Keratinocyte (primary cell): ENCODE measurements at regions not wholly inside any gene's neighbourhood (a gene's known extent, or its start where the extent isn't known, plus 50 kb on each side); places are given as distances from the start of the nearest gene placed in this dataset.

Source experiments
- EZH2 ChIP-seq: IDR thresholded peaks from one replicate; pipeline ENCODE4 v1.6.1; 2012; ENCODE audit warnings: inconsistent platforms, mild to moderate bottlenecking, low read length, moderate library complexity
- TF ChIP-seq, protein P1 (sequence below), 3 experiments: IDR thresholded peaks in 1 of 3; conservative IDR thresholded peaks in 1 of 3; optimal IDR thresholded peaks in 1 of 3; 2 replicates in 2 of 3; 3 replicates in 1 of 3; pipeline versions ENCODE3 to v1.5.1; 2011; ENCODE audit warnings: low read length in 3 of 3, mild to moderate bottlenecking in 3 of 3, moderate library complexity in 2 of 3, control low read depth in 1 of 3, inconsistent platforms in 1 of 3; ENCODE audit not compliant: insufficient read depth in 2 of 3; ENCODE audit errors: extremely low read depth in 1 of 3

DNA sequence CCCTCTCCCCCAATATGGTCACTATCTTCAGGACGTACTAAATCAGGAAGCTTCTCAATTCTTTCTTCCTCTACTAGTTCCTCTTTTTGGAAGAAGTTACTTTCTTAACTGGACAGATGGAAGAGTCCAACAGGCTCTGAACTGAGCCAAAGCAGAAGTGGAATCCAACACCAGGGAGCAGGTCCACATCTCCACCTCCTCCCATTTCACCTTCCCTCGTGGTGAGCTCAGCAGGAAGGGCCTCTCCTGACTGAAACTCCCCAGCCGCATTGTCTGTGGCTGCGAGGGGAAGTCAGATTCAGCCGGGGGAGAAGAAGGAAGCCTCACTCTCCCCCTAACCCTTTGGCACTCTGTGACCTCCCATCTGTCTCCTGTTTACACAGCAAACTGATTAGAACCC lies 63.8 kb upstream of the UST start:
- TF ChIP-seq EZH2 = no peak
- TF ChIP-seq, protein P1, sequence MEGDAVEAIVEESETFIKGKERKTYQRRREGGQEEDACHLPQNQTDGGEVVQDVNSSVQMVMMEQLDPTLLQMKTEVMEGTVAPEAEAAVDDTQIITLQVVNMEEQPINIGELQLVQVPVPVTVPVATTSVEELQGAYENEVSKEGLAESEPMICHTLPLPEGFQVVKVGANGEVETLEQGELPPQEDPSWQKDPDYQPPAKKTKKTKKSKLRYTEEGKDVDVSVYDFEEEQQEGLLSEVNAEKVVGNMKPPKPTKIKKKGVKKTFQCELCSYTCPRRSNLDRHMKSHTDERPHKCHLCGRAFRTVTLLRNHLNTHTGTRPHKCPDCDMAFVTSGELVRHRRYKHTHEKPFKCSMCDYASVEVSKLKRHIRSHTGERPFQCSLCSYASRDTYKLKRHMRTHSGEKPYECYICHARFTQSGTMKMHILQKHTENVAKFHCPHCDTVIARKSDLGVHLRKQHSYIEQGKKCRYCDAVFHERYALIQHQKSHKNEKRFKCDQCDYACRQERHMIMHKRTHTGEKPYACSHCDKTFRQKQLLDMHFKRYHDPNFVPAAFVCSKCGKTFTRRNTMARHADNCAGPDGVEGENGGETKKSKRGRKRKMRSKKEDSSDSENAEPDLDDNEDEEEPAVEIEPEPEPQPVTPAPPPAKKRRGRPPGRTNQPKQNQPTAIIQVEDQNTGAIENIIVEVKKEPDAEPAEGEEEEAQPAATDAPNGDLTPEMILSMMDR (optimal IDR thresholded peaks at IDR 0.05 in 1 of 3, IDR thresholded peaks at IDR 0.05 in 1 of 3, conservative IDR thresholded peaks at IDR 0.05 in 1 of 3; ENCODE audit: extremely low read depth in 1 of 3, insufficient read depth in 2 of 3, low read length in 3 of 3) = no peak
